ENCODE measurements at regions not wholly inside any gene's neighbourhood (a gene's known extent, or its start where the extent isn't known, plus 50 kb on each side); places are given as distances from the start of the nearest gene placed in this dataset.
A peak's percentile ranks its signal among the peaks of the same experiment; 100 is the strongest.

- DNase-seq (ENCODE audit: low spot score in 2 of 2), result no peak
- H3K36me3 ChIP-seq, result no peaks in the 10 kb centered on the region
- TF ChIP-seq CTCF (IDR thresholded peaks at IDR 0.05), result no peak
- H3K9me3 ChIP-seq, result no peaks in the 10 kb centered on the region
- peaks cover 0 to 3% of the 10 kb centered on the region in 2 donors for H3K4me1 ChIP-seq
- intact Hi-C loops (cut with DNase I), result no loop called here
- no peak overlapping the region for H3K4me3 ChIP-seq
- no peaks in the 10 kb centered on the region for H3K27me3 ChIP-seq
- no peak overlapping the region for H3K27ac ChIP-seq
Measured at GRCh38 chr12:68400226-68400829, 68.2 kb upstream of the MDM1 start.

- no peaks in the 10 kb centered on the region for H3K27me3 ChIP-seq
- no peak overlapping the region for H3K27ac ChIP-seq
- no peak overlapping the region for H3K4me3 ChIP-seq
- peaks cover 0 to 15% of the 10 kb centered on the region in 2 donors for H3K4me1 ChIP-seq
- no peak for TF ChIP-seq CTCF (IDR thresholded peaks at IDR 0.05)
- H3K36me3 ChIP-seq, result no peaks in the 10 kb centered on the region
- DNase-seq (ENCODE audit: low spot score in 2 of 2), result no peak
- intact Hi-C loops (cut with DNase I), result no loop called here
- H3K9me3 ChIP-seq, result no peaks in the 10 kb centered on the region
Measured at GRCh38 chr12:68402422-68402821, 70.3 kb upstream of the MDM1 start.

GRCh38 chr12:68403296-68403695 is 71.1 kb upstream of the MDM1 start:
- no peak for TF ChIP-seq CTCF (IDR thresholded peaks at IDR 0.05)
- H3K4me3 ChIP-seq, result no peak overlapping the region
- H3K9me3 ChIP-seq, result no peaks in the 10 kb centered on the region
- no peaks in the 10 kb centered on the region for H3K36me3 ChIP-seq
- DNase-seq (ENCODE audit: low spot score in 2 of 2), result no peak
- H3K27me3 ChIP-seq, result no peaks in the 10 kb centered on the region
- intact Hi-C loops (cut with DNase I), result no loop called here
- no peak overlapping the region for H3K27ac ChIP-seq
- peaks cover 0 to 15% of the 10 kb centered on the region in 2 donors for H3K4me1 ChIP-seq

GRCh38 chr12:68403711-68404110 is 71.5 kb upstream of the MDM1 start:
- intact Hi-C loops (cut with DNase I), result no loop called here
- Histone ChIP-seq H3K27me3 (no peaks in the 10 kb centered on the region), H3K4me3 (no peak overlapping the region), H3K36me3 (no peaks in the 10 kb centered on the region), H3K9me3 (no peaks in the 10 kb centered on the region), H3K4me1 (peaks cover 0 to 15% of the 10 kb centered on the region in 2 donors), H3K27ac (no peak overlapping the region)
- no peak for DNase-seq (ENCODE audit: low spot score in 2 of 2)
- TF ChIP-seq CTCF (IDR thresholded peaks at IDR 0.05), result no peak

- DNase-seq (ENCODE audit: low spot score in 2 of 2), result no peak
- Histone ChIP-seq H3K36me3 (no peaks in the 10 kb centered on the region), H3K9me3 (no peaks in the 10 kb centered on the region), H3K27me3 (no peaks in the 10 kb centered on the region), H3K4me1 (peaks cover 0 to 15% of the 10 kb centered on the region in 2 donors), H3K27ac (peak overlapping the region in 1 of 2 donors; percentile 66), H3K4me3 (no peak overlapping the region)
- TF ChIP-seq CTCF (IDR thresholded peaks at IDR 0.05), result no peak
- intact Hi-C loops (cut with DNase I), result loop anchor here (5.0 kb wide), 2 partner anchors 38 to 207 kb away; partner anchors contain the start of gene RAP1B
Measured at GRCh38 chr12:68405343-68405781, 73.2 kb upstream of the MDM1 start.
